Thyroid gland (tissue), 4 donors: ENCODE measurements at regions not wholly inside any gene's neighbourhood (a gene's known extent, or its start where the extent isn't known, plus 50 kb on each side); places are given as distances from the start of the nearest gene placed in this dataset.

ENCODE experiments used
- DNase-seq, 2 donors: peaks; one replicate each; pipeline ENCODE4 v3.0.0-alpha.2; 2019
- H3K27ac ChIP-seq, 3 donors: fragments of 200-600 bp; sonication (generic); 1 replicate in 2 of 3; 2 replicates in 1 of 3; pipeline ENCODE4 v1.5.1; 2016 to 2019; ENCODE audit warnings: mild to moderate bottlenecking in 1 of 3, moderate library complexity in 1 of 3
- H3K27me3 ChIP-seq: fragments of 200-600 bp; sonication (generic); one replicate; pipeline ENCODE4 v1.5.1; 2019
- H3K36me3 ChIP-seq, 2 donors: fragments of 200-600 bp; sonication (generic); one replicate each; pipeline ENCODE4 v1.5.1; 2016 to 2019
- H3K4me1 ChIP-seq, 2 donors: fragments of 200-600 bp; sonication (generic); one replicate each; pipeline ENCODE4 v1.5.1; 2017 to 2019
- H3K4me3 ChIP-seq, 3 donors: fragments of 200-600 bp; sonication (generic); replicated peaks in 1 of 3; 1 replicate in 2 of 3; 2 replicates in 1 of 3; pipeline ENCODE4 v1.5.1; 2016; ENCODE audit warnings: mild to moderate bottlenecking in 1 of 3
- H3K9me3 ChIP-seq: fragments of 200-600 bp; sonication (generic); one replicate; pipeline ENCODE4 v1.5.1; 2017
- CTCF ChIP-seq, 6 experiments: fragments of 200-600 bp in 3 of 6; fragments of 450-650 bp in 3 of 6; sonication (generic) in 3 of 6; IDR thresholded peaks; one replicate each; pipeline ENCODE4 v1.5.1; 2016 to 2019; ENCODE audit warnings: antibody characterized with exemption in 6 of 6, mild to moderate bottlenecking in 2 of 6, inconsistent platforms in 1 of 6, moderate library complexity in 1 of 6
- POLR2A ChIP-seq, 2 donors: fragments of 450-650 bp; IDR thresholded peaks; one replicate each; pipeline ENCODE4 v1.6.1; 2017; ENCODE audit warnings: antibody characterized with exemption in 2 of 2, mild to moderate bottlenecking in 2 of 2, moderate library complexity in 1 of 2
- WGBS, 2 donors: methylation state at CpG; one replicate each; pipeline ENCODE4 v1.1.5; 2017; 5-methylcytosine and 5-hydroxymethylcytosine counted together
- intact Hi-C: fragments of 100-400 bp; cut with DNase I; formaldehyde crosslinking; loops from one replicate; pipeline ENCODE4 v1.15.1; 2023

GRCh38 chr12:19075711-19076340 is 53.7 kb upstream of the PLEKHA5 start:
- TF ChIP-seq CTCF (IDR thresholded peaks at IDR 0.05) (no peak), POLR2A (IDR thresholded peaks at IDR 0.05) (no peak)
- 80 to 86% methylated on average over 3 of the region's 3 CpGs for WGBS, 2 donors

More at GRCh38 chr12:19075711-19076340, 53.7 kb upstream of the PLEKHA5 start:
- H3K9me3 ChIP-seq, result no peaks in the 10 kb centered on the region
- no peak overlapping the region for H3K4me3 ChIP-seq
- intact Hi-C loops, result no loop called here
- no peaks in the 10 kb centered on the region for H3K4me1 ChIP-seq
- no peak for DNase-seq
- no peaks in the 10 kb centered on the region for H3K27me3 ChIP-seq
- no peak overlapping the region for H3K27ac ChIP-seq
- H3K36me3 ChIP-seq, result no peaks in the 10 kb centered on the region
